Neural progenitor cell (in vitro differentiated cells): ENCODE measurements at regions not wholly inside any gene's neighbourhood (a gene's known extent, or its start where the extent isn't known, plus 50 kb on each side); places are given as distances from the start of the nearest gene placed in this dataset.

ENCODE experiments used
- DNase-seq: peaks from one replicate; pipeline ENCODE4 v3.0.0-alpha.2; 2016; ENCODE audit warnings: low spot score
- H2AFZ ChIP-seq: fragments of 200-600 bp; sonication (generic); replicated peaks from 2 replicates; pipeline ENCODE4 v1.6.1; 2016; ENCODE audit warnings: antibody characterized with exemption
- H3F3A ChIP-seq: fragments of 200-600 bp; sonication (generic); 2 replicates; pipeline ENCODE4 v1.6.1; 2016; ENCODE audit warnings: antibody characterized with exemption, low read depth
- H3K27ac ChIP-seq: fragments of 200-600 bp; sonication (generic); 2 replicates; pipeline ENCODE4 v1.5.1; 2016; ENCODE audit warnings: mild to moderate bottlenecking
- H3K27me3 ChIP-seq: fragments of 200-600 bp; sonication (generic); 2 replicates; pipeline ENCODE4 v1.6.1; 2016; ENCODE audit warnings: mild to moderate bottlenecking, moderate library complexity
- H3K36me3 ChIP-seq: fragments of 200-600 bp; sonication (generic); 2 replicates; pipeline ENCODE4 v1.5.1; 2016
- H3K4me1 ChIP-seq: fragments of 200-600 bp; sonication (generic); 2 replicates; pipeline ENCODE4 v1.6.1; 2016; ENCODE audit warnings: mixed run types
- H3K4me2 ChIP-seq: fragments of 200-600 bp; sonication (generic); 2 replicates; pipeline ENCODE4 v1.6.1; 2016
- H3K4me3 ChIP-seq: fragments of 200-600 bp; sonication (generic); 2 replicates; pipeline ENCODE4 v1.5.1; 2016
- H3K79me2 ChIP-seq: fragments of 200-600 bp; sonication (generic); 2 replicates; pipeline ENCODE4 v1.6.1; 2016; ENCODE audit warnings: low read depth
- H3K9ac ChIP-seq: fragments of 200-600 bp; sonication (generic); 2 replicates; pipeline ENCODE4 v1.6.1; 2016
- H3K9me3 ChIP-seq: fragments of 200-600 bp; sonication (generic); 2 replicates; pipeline ENCODE4 v1.5.1; 2016; ENCODE audit warnings: low read depth
- H4K20me1 ChIP-seq: fragments of 200-600 bp; sonication (generic); 2 replicates; pipeline ENCODE4 v1.6.1; 2016; ENCODE audit warnings: low read depth
- H3K27ac Mint-ChIP-seq: 3 replicates; pipeline ENCODE4 v1.8.0; 2021; ENCODE audit warnings: mixed read lengths
- H3K27me3 Mint-ChIP-seq: 2 replicates; pipeline ENCODE4 v1.8.0; 2022; ENCODE audit warnings: low read depth, mild to moderate bottlenecking, inconsistent platforms, moderate library complexity, mixed read lengths; ENCODE audit not compliant: insufficient read depth
- H3K36me3 Mint-ChIP-seq: 3 replicates; pipeline ENCODE4 v1.8.0; 2021; ENCODE audit warnings: mixed read lengths
- H3K4me1 Mint-ChIP-seq: 3 replicates; pipeline ENCODE4 v1.8.0; 2021; ENCODE audit warnings: mixed read lengths
- H3K4me3 Mint-ChIP-seq: 3 replicates; pipeline ENCODE4 v1.8.0; 2021; ENCODE audit warnings: mild to moderate bottlenecking, moderate library complexity, mixed read lengths
- H3K9me3 Mint-ChIP-seq: 3 replicates; pipeline ENCODE4 v1.8.0; 2020; ENCODE audit warnings: mixed read lengths
- CTCF ChIP-seq: fragments of 200-600 bp; sonication (generic); IDR thresholded peaks from 2 replicates; pipeline ENCODE4 v1.5.1; 2017; ENCODE audit warnings: antibody characterized with exemption, mild to moderate bottlenecking
- EZH2 ChIP-seq: fragments of 200-600 bp; sonication (generic); IDR thresholded peaks from 2 replicates; pipeline ENCODE4 v1.6.1; 2017; ENCODE audit warnings: antibody characterized with exemption, mild to moderate bottlenecking, moderate library complexity
- EZH2phosphoT487 ChIP-seq: fragments of 200-600 bp; sonication (generic); IDR thresholded peaks from 2 replicates; pipeline ENCODE4 v1.6.1; 2017; ENCODE audit warnings: antibody characterized with exemption

GRCh38 chr18:1982056-1982455 lies 589.2 kb downstream of the METTL4 start:
- Mint-ChIP-seq H3K4me3 (no peak overlapping the region), H3K9me3 (peaks cover 7% of the 10 kb centered on the region), H3K27me3 (no peaks in the 10 kb centered on the region), H3K36me3 (no peaks in the 10 kb centered on the region), H3K27ac (no peak overlapping the region), H3K4me1 (no peaks in the 10 kb centered on the region)
- DNase-seq = no peak
- Histone ChIP-seq H3K9me3 (no peaks in the 10 kb centered on the region), H3K9ac (no peak overlapping the region), H3K4me1 (no peaks in the 10 kb centered on the region), H3K36me3 (no peaks in the 10 kb centered on the region), H3K27ac (no peak overlapping the region), H3K4me2 (no peak overlapping the region), H3K27me3 (no peaks in the 10 kb centered on the region), H3F3A (no peaks in the 10 kb centered on the region), H2AFZ (no peak overlapping the region), H4K20me1 (no peaks in the 10 kb centered on the region), H3K4me3 (no peak overlapping the region), H3K79me2 (no peaks in the 10 kb centered on the region)
- TF ChIP-seq EZH2phosphoT487 (no peak), CTCF (no peak), EZH2 (no peak)

- no peaks in the 10 kb centered on the region for H3K4me1 ChIP-seq
- H3K27me3 ChIP-seq = no peaks in the 10 kb centered on the region
- no peaks in the 10 kb centered on the region for H3K79me2 ChIP-seq
- H2AFZ ChIP-seq = no peak overlapping the region
- no peaks in the 10 kb centered on the region for H3F3A ChIP-seq
- Mint-ChIP-seq H3K9me3 (peaks cover 7% of the 10 kb centered on the region), H3K27me3 (no peaks in the 10 kb centered on the region), H3K4me1 (no peaks in the 10 kb centered on the region), H3K27ac (no peak overlapping the region), H3K4me3 (no peak overlapping the region), H3K36me3 (no peaks in the 10 kb centered on the region)
- H3K9me3 ChIP-seq = no peaks in the 10 kb centered on the region
- no peak for DNase-seq
- H3K36me3 ChIP-seq = no peaks in the 10 kb centered on the region
- H3K4me3 ChIP-seq = no peak overlapping the region
- H3K27ac ChIP-seq = no peak overlapping the region
- H4K20me1 ChIP-seq = no peaks in the 10 kb centered on the region
- TF ChIP-seq CTCF (no peak), EZH2 (no peak), EZH2phosphoT487 (no peak)
- no peak overlapping the region for H3K4me2 ChIP-seq
- no peak overlapping the region for H3K9ac ChIP-seq
Measured at GRCh38 chr18:1983746-1984515, 587.4 kb downstream of the METTL4 start.

- Histone ChIP-seq H4K20me1 (no peaks in the 10 kb centered on the region), H3K9ac (no peak overlapping the region), H3K9me3 (no peaks in the 10 kb centered on the region), H2AFZ (no peak overlapping the region), H3K27me3 (no peaks in the 10 kb centered on the region), H3K36me3 (no peaks in the 10 kb centered on the region), H3F3A (no peaks in the 10 kb centered on the region), H3K4me1 (no peaks in the 10 kb centered on the region), H3K4me2 (no peak overlapping the region), H3K27ac (no peak overlapping the region), H3K4me3 (no peak overlapping the region), H3K79me2 (no peaks in the 10 kb centered on the region)
- Mint-ChIP-seq H3K9me3 (no peaks in the 10 kb centered on the region), H3K27ac (no peak overlapping the region), H3K4me1 (peaks cover 3% of the 10 kb centered on the region), H3K27me3 (peaks cover 2% of the 10 kb centered on the region), H3K36me3 (no peaks in the 10 kb centered on the region), H3K4me3 (no peak overlapping the region)
- TF ChIP-seq CTCF (no peak), EZH2 (no peak), EZH2phosphoT487 (no peak)
- no peak for DNase-seq
Measured at GRCh38 chr18:1993866-1994265, 577.4 kb downstream of the METTL4 start.
